OCI-LY3 (cell line): ENCODE measurements at regions not wholly inside any gene's neighbourhood (a gene's known extent, or its start where the extent isn't known, plus 50 kb on each side); places are given as distances from the start of the nearest gene placed in this dataset.

Experiments used
- H2AFZ ChIP-seq: fragments of 200-600, 300-600 bp; shearing (Covaris generic); 2 replicates; pipeline ENCODE4 v1.6.0; 2014; ENCODE audit warnings: antibody characterized with exemption, low read depth, low read length
- H3K27ac ChIP-seq: fragments of 200-600, 300-600 bp; sonication (generic); 2 replicates; pipeline ENCODE4 v1.5.1; 2014; ENCODE audit warnings: mild to moderate bottlenecking, low read length, moderate library complexity, mixed read lengths
- H3K27me3 ChIP-seq: fragments of 200-600, 300-600 bp; sonication (generic); 2 replicates; pipeline ENCODE4 v1.6.1; 2014; ENCODE audit warnings: low read depth, low read length, mixed read lengths
- H3K36me3 ChIP-seq: fragments of 200-600, 300-600 bp; sonication (generic); replicated peaks from 2 replicates; pipeline ENCODE3; 2014; ENCODE audit warnings: low read depth, low read length, mixed read lengths
- H3K4me1 ChIP-seq: fragments of 300-600, 200-600 bp; sonication (generic); 2 replicates; pipeline ENCODE4 v1.6.1; 2014; ENCODE audit warnings: low read length, mixed read lengths
- H3K4me2 ChIP-seq: fragments of 200-600, 300-600 bp; sonication (generic); 2 replicates; pipeline ENCODE4 v1.6.1; 2014; ENCODE audit warnings: low read length, mixed read lengths
- H3K4me3 ChIP-seq: fragments of 300-600, 200-600 bp; sonication (generic); 2 replicates; pipeline ENCODE4 v1.5.1; 2014; ENCODE audit warnings: antibody characterized with exemption, mild to moderate bottlenecking, low read length, moderate library complexity
- H3K79me2 ChIP-seq: fragments of 300-600, 200-600 bp; shearing (Covaris generic); 2 replicates; pipeline ENCODE4 v1.6.1; 2014; ENCODE audit warnings: mild to moderate bottlenecking, low read length, mixed read lengths
- H3K9ac ChIP-seq: fragments of 300-600, 200-600 bp; shearing (Covaris generic); 2 replicates; pipeline ENCODE4 v1.6.0; 2014; ENCODE audit warnings: mild to moderate bottlenecking, low read length, moderate library complexity
- H3K9me3 ChIP-seq: fragments of 200-600, 300-600 bp; shearing (Covaris generic); 2 replicates; pipeline ENCODE4 v1.6.1; 2014; ENCODE audit warnings: low read length, mixed read lengths; ENCODE audit not compliant: insufficient read depth
- H4K20me1 ChIP-seq: fragments of 200-600, 300-600 bp; sonication (generic); 2 replicates; pipeline ENCODE4 v1.6.1; 2016; ENCODE audit warnings: low read length, mixed read lengths; ENCODE audit not compliant: insufficient read depth
- EZH2phosphoT487 ChIP-seq: fragments of 200-600 bp; shearing (Covaris generic); IDR thresholded peaks from 2 replicates; pipeline ENCODE4 v1.6.1; 2018; ENCODE audit warnings: antibody characterized with exemption, mixed run types, low read depth
- TF ChIP-seq, protein P1 (sequence below): fragments of 200-600, 300-600 bp; sonication (generic); IDR thresholded peaks from 2 replicates; pipeline ENCODE4 v1.5.1; 2014; ENCODE audit warnings: antibody characterized with exemption, low read length, low read depth

DNA sequence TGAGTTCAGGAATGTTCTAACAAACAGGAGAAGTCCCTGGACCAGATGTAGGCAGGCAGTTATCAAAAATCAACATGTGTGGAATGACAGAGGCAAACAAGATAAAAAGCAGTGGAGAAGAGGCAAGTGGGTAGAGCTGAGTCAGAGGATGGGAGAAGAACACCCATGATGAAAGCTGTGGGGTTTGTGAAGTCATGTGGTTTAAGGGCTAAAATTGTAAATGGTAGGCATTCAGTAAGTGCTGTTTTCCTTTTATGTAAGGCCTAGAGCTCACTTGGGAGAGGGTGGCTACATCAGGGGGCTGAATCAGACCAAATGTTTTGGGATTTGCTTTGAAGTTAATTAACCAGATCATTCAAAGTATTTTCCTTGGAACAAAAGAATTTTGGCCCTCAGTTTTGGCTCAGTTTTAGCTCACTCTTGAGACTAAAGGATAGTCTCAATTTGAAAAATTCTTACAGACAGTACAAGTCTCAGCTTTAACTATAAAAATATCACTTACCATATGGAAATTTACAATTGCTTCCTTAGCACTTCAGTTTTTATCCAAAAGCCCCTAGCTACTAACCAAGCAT is 114.5 kb upstream of the PCDH7 start:
- no peaks in the 10 kb centered on the region for H3K79me2 ChIP-seq
- no peak for TF ChIP-seq EZH2phosphoT487
- TF ChIP-seq, protein P1, sequence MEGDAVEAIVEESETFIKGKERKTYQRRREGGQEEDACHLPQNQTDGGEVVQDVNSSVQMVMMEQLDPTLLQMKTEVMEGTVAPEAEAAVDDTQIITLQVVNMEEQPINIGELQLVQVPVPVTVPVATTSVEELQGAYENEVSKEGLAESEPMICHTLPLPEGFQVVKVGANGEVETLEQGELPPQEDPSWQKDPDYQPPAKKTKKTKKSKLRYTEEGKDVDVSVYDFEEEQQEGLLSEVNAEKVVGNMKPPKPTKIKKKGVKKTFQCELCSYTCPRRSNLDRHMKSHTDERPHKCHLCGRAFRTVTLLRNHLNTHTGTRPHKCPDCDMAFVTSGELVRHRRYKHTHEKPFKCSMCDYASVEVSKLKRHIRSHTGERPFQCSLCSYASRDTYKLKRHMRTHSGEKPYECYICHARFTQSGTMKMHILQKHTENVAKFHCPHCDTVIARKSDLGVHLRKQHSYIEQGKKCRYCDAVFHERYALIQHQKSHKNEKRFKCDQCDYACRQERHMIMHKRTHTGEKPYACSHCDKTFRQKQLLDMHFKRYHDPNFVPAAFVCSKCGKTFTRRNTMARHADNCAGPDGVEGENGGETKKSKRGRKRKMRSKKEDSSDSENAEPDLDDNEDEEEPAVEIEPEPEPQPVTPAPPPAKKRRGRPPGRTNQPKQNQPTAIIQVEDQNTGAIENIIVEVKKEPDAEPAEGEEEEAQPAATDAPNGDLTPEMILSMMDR: no peak
- no peak overlapping the region for H3K4me2 ChIP-seq
- H3K9me3 ChIP-seq: no peaks in the 10 kb centered on the region
- H2AFZ ChIP-seq: no peak overlapping the region
- no peaks in the 10 kb centered on the region for H3K36me3 ChIP-seq
- H3K4me3 ChIP-seq: no peak overlapping the region
- H3K27ac ChIP-seq: no peak overlapping the region
- H3K9ac ChIP-seq: no peak overlapping the region
- no peaks in the 10 kb centered on the region for H3K27me3 ChIP-seq
- H4K20me1 ChIP-seq: no peaks in the 10 kb centered on the region
- H3K4me1 ChIP-seq: no peaks in the 10 kb centered on the region

DNA sequence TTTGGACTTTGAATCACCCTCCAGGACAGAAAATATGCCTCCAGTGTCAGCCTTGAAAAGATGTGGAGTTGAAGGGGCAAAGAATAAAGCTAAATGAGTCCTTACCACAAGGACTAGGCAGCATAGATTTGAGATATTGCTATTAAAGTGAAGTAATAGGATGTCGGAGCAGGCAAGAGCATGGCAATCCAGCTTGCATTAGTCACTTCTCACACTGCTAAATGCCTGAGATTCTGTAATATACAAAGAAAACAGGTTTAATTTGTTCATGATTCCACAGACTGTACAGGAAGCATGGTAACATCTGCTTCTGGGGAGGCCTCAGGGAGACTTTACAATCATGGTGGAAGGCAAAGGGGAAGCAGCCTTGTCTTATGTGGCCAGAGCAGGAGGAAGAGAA is 109.8 kb upstream of the PCDH7 start:
- no peak overlapping the region for H3K4me2 ChIP-seq
- H3K27ac ChIP-seq: no peak overlapping the region
- no peak overlapping the region for H3K9ac ChIP-seq
- no peaks in the 10 kb centered on the region for H3K79me2 ChIP-seq
- H3K4me1 ChIP-seq: no peaks in the 10 kb centered on the region
- no peaks in the 10 kb centered on the region for H4K20me1 ChIP-seq
- H3K36me3 ChIP-seq: no peaks in the 10 kb centered on the region
- no peaks in the 10 kb centered on the region for H3K27me3 ChIP-seq
- H2AFZ ChIP-seq: 0 out of 2 replicates have a peak overlapping the region, but pooled peaks have one; percentile 50
- no peak overlapping the region for H3K4me3 ChIP-seq
- no peaks in the 10 kb centered on the region for H3K9me3 ChIP-seq
- TF ChIP-seq, protein P1: no peak
- no peak for TF ChIP-seq EZH2phosphoT487

DNA sequence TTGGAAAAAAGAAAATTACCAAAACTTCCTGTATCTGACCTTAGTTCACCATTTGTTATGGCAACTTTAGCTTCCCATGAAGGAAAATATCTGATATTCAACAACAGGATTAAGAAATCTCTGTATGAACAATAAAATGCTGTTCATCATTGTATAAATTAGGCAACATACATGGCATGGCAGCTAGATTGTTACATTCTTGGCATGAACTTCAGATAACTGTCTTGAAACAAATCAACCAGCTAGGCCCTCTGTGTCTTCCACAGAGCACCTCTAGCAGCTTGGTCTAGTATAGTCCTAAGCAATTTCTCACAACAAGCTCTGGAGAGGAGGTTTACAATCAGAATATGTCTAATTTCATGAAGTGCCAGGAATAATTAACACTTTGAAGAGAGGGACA is 105.4 kb upstream of the PCDH7 start:
- Histone ChIP-seq H3K9me3 (no peaks in the 10 kb centered on the region), H2AFZ (no peak overlapping the region), H3K9ac (no peak overlapping the region), H3K36me3 (no peaks in the 10 kb centered on the region), H4K20me1 (no peaks in the 10 kb centered on the region), H3K4me1 (peaks cover 7% of the 10 kb centered on the region), H3K4me2 (no peak overlapping the region), H3K79me2 (no peaks in the 10 kb centered on the region), H3K4me3 (no peak overlapping the region), H3K27ac (no peak overlapping the region), H3K27me3 (no peaks in the 10 kb centered on the region)
- TF ChIP-seq EZH2phosphoT487: no peak
- TF ChIP-seq, protein P1: no peak

DNA sequence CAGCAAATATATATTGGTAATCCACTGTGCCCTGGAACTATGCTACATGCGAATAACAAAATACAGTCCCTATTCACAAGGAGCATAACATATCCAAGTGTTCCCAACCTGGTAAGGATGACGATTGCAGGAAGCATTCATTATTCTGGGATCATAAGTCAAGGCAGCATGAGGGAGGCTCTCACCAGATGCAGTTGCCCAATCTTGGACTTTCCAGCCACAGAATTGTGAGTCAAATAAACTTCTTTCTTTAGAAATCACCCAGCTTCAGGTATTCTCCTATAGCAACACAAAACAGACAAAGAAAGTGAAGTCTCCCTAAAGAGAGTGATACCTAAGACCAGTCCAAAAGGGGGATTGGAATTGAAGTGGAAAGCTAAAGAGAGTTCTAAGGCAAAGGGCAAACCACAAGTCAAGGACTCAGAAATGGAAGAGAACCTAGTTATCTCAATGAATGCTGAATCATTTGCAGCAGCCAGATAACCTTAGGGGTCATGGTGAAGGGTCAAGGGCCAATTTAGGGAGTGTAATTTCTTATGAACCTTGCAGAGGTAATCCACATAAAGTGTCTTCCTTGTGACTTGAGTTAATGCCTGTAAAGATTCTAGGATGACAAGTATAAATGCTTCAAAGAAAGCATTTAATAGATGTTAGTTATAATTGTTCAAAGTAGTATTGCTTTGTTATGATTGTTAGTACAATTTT is 103.1 kb upstream of the PCDH7 start:
- Histone ChIP-seq H3K4me1 (peaks cover 11% of the 10 kb centered on the region), H3K27ac (no peak overlapping the region), H3K9ac (no peak overlapping the region), H3K4me2 (no peak overlapping the region), H3K79me2 (no peaks in the 10 kb centered on the region), H3K27me3 (no peaks in the 10 kb centered on the region), H3K4me3 (no peak overlapping the region), H2AFZ (no peak overlapping the region), H4K20me1 (no peaks in the 10 kb centered on the region), H3K9me3 (no peaks in the 10 kb centered on the region), H3K36me3 (no peaks in the 10 kb centered on the region)
- TF ChIP-seq, protein P1: no peak
- TF ChIP-seq EZH2phosphoT487: no peak
